GM23338 (cell line): ENCODE measurements at regions not wholly inside any gene's neighbourhood (a gene's known extent, or its start where the extent isn't known, plus 50 kb on each side); places are given as distances from the start of the nearest gene placed in this dataset.

Experiments
- CTCF ChIP-seq, 2 experiments: fragments of 200-600 bp in 1 of 2; sonication (generic) in 1 of 2; conservative IDR thresholded peaks; 2 replicates each; pipeline versions ENCODE4 v1.5.1 to v1.6.1; 2016 to 2017; ENCODE audit warnings: antibody characterized with exemption in 2 of 2, low read depth in 2 of 2, mild to moderate bottlenecking in 2 of 2, moderate library complexity in 1 of 2
- POLR2AphosphoS5 ChIP-seq: IDR thresholded peaks from 2 replicates; pipeline ENCODE4 v1.6.1; 2016; ENCODE audit warnings: antibody characterized with exemption, low read depth
- REST ChIP-seq: IDR thresholded peaks from one replicate; pipeline ENCODE4 v1.6.1; 2018; ENCODE audit warnings: antibody characterized with exemption; ENCODE audit not compliant: unreplicated experiment

GRCh38 chr13:67623630-67624029 is 393.5 kb upstream of the PCDH9 start:
- no peak for TF ChIP-seq CTCF (conservative IDR thresholded peaks at IDR 0.05; ENCODE audit: low read depth in 2 of 2)
- TF ChIP-seq REST = no peak
- no peak for TF ChIP-seq POLR2AphosphoS5
